Parathyroid adenoma (tissue), 2 donors: ENCODE measurements at regions not wholly inside any gene's neighbourhood (a gene's known extent, or its start where the extent isn't known, plus 50 kb on each side); places are given as distances from the start of the nearest gene placed in this dataset.

Experiments
- H2AFZ ChIP-seq: fragments of 300-600 bp; sonication (generic); one replicate; pipeline ENCODE4 v1.7.0; 2017; ENCODE audit warnings: antibody characterized with exemption, mild to moderate bottlenecking
- H3K27ac ChIP-seq: fragments of 300-600 bp; sonication (generic); one replicate; pipeline ENCODE4 v1.7.0; 2017
- H3K27me3 ChIP-seq: fragments of 300-600 bp; sonication (generic); one replicate; pipeline ENCODE4 v1.7.0; 2017; ENCODE audit warnings: low read length; ENCODE audit not compliant: control insufficient read depth, insufficient read depth
- H3K36me3 ChIP-seq: fragments of 300-600 bp; sonication (generic); one replicate; pipeline ENCODE4 v1.7.0; 2017; ENCODE audit warnings: low read length; ENCODE audit not compliant: control insufficient read depth, insufficient read depth
- H3K4me1 ChIP-seq: fragments of 300-600 bp; sonication (generic); one replicate; pipeline ENCODE4 v1.7.0; 2017; ENCODE audit warnings: control low read depth
- H3K4me2 ChIP-seq: fragments of 300-600 bp; sonication (generic); one replicate; pipeline ENCODE4 v1.7.0; 2017; ENCODE audit warnings: low read length
- H3K4me3 ChIP-seq: fragments of 300-600 bp; sonication (generic); one replicate; pipeline ENCODE4 v1.7.0; 2017; ENCODE audit warnings: low read depth, low read length
- H3K79me2 ChIP-seq: fragments of 300-600 bp; sonication (generic); one replicate; pipeline ENCODE4 v1.7.0; 2017; ENCODE audit warnings: control low read depth
- H3K9ac ChIP-seq: fragments of 300-600 bp; sonication (generic); one replicate; pipeline ENCODE4 v1.7.0; 2017; ENCODE audit warnings: mild to moderate bottlenecking
- H3K9me3 ChIP-seq: fragments of 300-600 bp; sonication (generic); one replicate; pipeline ENCODE4 v1.7.0; 2017; ENCODE audit warnings: low read length; ENCODE audit not compliant: control insufficient read depth
- TF ChIP-seq, protein P1 (sequence below): fragments of 300-600 bp; sonication (generic); IDR thresholded peaks from one replicate; pipeline ENCODE4 v1.7.0; 2017; ENCODE audit warnings: antibody characterized with exemption, mild to moderate bottlenecking
- donor health status: primary hyperparathyroidism.

DNA sequence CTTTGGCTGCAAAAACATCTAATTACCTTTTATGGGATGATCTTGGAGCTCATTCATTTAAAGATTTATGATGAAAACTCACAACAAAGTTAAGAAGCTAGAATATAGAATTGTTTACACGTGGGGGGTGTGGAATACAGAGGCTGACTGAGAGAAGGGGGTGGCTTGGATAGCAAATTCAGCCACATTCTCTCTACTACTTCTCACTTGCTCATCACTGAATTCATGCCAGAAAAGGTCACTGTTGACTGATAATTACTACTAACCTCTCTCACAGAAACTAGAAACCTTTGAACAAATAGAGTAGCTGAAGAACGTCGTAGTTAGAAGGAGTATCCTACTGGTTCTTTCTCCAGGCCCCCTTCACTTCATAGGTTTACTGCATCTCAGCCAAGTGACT is 808.2 kb downstream of the BRINP1 start:
- no peak overlapping the region for H3K4me3 ChIP-seq
- H3K36me3 ChIP-seq = no peaks in the 10 kb centered on the region
- TF ChIP-seq, protein P1, sequence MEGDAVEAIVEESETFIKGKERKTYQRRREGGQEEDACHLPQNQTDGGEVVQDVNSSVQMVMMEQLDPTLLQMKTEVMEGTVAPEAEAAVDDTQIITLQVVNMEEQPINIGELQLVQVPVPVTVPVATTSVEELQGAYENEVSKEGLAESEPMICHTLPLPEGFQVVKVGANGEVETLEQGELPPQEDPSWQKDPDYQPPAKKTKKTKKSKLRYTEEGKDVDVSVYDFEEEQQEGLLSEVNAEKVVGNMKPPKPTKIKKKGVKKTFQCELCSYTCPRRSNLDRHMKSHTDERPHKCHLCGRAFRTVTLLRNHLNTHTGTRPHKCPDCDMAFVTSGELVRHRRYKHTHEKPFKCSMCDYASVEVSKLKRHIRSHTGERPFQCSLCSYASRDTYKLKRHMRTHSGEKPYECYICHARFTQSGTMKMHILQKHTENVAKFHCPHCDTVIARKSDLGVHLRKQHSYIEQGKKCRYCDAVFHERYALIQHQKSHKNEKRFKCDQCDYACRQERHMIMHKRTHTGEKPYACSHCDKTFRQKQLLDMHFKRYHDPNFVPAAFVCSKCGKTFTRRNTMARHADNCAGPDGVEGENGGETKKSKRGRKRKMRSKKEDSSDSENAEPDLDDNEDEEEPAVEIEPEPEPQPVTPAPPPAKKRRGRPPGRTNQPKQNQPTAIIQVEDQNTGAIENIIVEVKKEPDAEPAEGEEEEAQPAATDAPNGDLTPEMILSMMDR = no peak
- no peaks in the 10 kb centered on the region for H3K27me3 ChIP-seq
- no peak overlapping the region for H2AFZ ChIP-seq
- no peak overlapping the region for H3K4me2 ChIP-seq
- no peak overlapping the region for H3K9ac ChIP-seq
- no peaks in the 10 kb centered on the region for H3K79me2 ChIP-seq
- no peaks in the 10 kb centered on the region for H3K9me3 ChIP-seq
- H3K27ac ChIP-seq = no peak overlapping the region
- H3K4me1 ChIP-seq = no peaks in the 10 kb centered on the region

DNA sequence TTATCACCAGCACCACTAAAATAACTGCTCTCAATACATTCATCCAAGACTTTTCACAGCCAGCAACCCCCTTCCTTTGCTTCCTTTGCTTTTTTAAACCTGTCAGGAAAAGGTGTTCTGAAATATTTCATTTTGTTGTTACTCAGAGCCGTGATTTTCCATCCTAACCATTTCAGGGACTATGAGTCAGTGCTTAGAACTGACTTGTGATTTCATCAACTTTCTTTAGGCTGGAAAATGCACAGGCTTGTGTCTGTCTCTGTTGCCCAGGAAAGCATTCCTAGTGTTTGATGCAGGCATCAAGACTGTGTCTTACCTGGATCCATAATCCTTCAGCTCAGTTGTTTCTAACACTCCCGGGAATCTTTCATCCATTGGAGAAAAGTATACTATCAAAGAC is 805.6 kb downstream of the BRINP1 start:
- Histone ChIP-seq H2AFZ (no peak overlapping the region), H3K9ac (no peak overlapping the region), H3K4me1 (no peaks in the 10 kb centered on the region), H3K79me2 (no peaks in the 10 kb centered on the region), H3K27me3 (no peaks in the 10 kb centered on the region), H3K9me3 (no peaks in the 10 kb centered on the region), H3K36me3 (no peaks in the 10 kb centered on the region), H3K4me3 (no peak overlapping the region), H3K4me2 (no peak overlapping the region), H3K27ac (no peak overlapping the region)
- TF ChIP-seq, protein P1 = no peak

DNA sequence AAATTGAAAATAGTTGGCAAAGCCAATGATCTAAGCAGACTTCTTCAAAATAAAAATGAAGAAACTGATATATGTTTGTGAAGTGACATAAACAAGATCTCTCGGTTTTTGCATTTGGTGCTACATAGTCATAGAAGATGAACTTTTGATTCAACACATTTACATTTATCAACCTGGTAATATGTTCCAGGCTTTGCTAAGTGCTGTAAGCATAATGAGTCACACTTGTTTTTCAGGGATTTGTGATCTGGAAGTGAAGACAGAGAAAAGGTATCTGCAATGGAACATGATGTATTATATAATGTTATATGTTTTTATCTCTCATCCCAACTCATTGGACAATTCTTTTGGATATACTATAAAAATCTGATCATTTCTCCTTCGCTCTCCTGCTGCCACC is 801.4 kb downstream of the BRINP1 start:
- H3K4me2 ChIP-seq = no peak overlapping the region
- H3K36me3 ChIP-seq = no peaks in the 10 kb centered on the region
- no peak overlapping the region for H3K9ac ChIP-seq
- no peak overlapping the region for H3K27ac ChIP-seq
- H3K4me1 ChIP-seq = no peaks in the 10 kb centered on the region
- H3K27me3 ChIP-seq = no peaks in the 10 kb centered on the region
- TF ChIP-seq, protein P1 = no peak
- no peaks in the 10 kb centered on the region for H3K9me3 ChIP-seq
- no peaks in the 10 kb centered on the region for H3K79me2 ChIP-seq
- no peak overlapping the region for H3K4me3 ChIP-seq
- H2AFZ ChIP-seq = no peak overlapping the region

DNA sequence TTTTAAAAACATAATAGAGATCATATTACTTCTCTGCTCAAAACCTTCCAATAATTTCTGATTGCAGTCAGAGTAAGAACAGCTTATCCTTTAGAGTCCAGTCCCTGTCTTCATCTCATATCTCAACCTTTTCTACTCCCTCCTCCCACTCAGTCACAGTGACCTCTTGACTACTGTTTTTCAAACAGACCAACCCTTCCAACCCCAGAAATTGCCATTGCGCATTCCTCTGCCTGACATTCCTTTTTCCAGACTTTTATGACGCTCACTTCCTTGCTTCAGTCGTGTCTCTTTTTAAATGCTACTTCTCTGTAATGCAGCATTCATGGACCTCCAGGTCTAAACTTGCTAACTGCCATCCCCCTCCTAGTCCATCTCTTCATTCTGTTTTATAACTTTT is 800.5 kb downstream of the BRINP1 start:
- Histone ChIP-seq H3K27ac (no peak overlapping the region), H3K36me3 (no peaks in the 10 kb centered on the region), H3K79me2 (no peaks in the 10 kb centered on the region), H3K4me1 (no peaks in the 10 kb centered on the region), H3K4me2 (no peak overlapping the region), H3K27me3 (no peaks in the 10 kb centered on the region), H2AFZ (no peak overlapping the region), H3K4me3 (no peak overlapping the region), H3K9ac (no peak overlapping the region), H3K9me3 (no peaks in the 10 kb centered on the region)
- TF ChIP-seq, protein P1 = no peak

DNA sequence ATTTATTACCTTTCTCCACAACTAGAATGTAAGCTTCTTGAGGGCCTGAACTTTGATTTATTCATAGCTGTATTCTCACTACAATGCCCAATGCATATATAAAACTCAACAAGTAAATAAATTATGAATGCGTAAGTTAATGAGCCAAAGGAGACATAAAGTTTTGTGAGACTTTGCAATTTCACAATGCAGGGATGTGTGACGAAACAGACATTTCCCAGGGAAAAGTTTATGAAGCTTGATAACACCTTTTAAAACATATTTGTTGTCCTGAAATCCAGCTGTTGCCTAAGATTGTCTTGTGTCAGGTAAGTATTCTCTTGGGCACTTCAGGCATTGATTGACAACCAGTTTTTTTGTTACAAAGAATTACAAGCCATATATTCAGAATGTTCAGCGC is 800.1 kb downstream of the BRINP1 start:
- Histone ChIP-seq H3K9ac (no peak overlapping the region), H3K27ac (no peak overlapping the region), H3K79me2 (no peaks in the 10 kb centered on the region), H2AFZ (no peak overlapping the region), H3K4me2 (no peak overlapping the region), H3K27me3 (no peaks in the 10 kb centered on the region), H3K4me1 (no peaks in the 10 kb centered on the region), H3K9me3 (no peaks in the 10 kb centered on the region), H3K4me3 (no peak overlapping the region), H3K36me3 (no peaks in the 10 kb centered on the region)
- TF ChIP-seq, protein P1 = no peak
